SK-N-SH (cell line): ENCODE measurements at regions not wholly inside any gene's neighbourhood (a gene's known extent, or its start where the extent isn't known, plus 50 kb on each side); places are given as distances from the start of the nearest gene placed in this dataset.

ENCODE experiments used
- YY1 ChIP-seq: IDR thresholded peaks from 2 replicates; pipeline ENCODE4 v1.4.0; 2012; ENCODE audit warnings: low read depth, mild to moderate bottlenecking
- TF ChIP-seq, protein P1 (sequence below): fragments of 200-600 bp; sonication (generic); IDR thresholded peaks from 2 replicates; pipeline ENCODE4 v1.6.1; 2017; ENCODE audit warnings: antibody characterized with exemption, mild to moderate bottlenecking, moderate library complexity

DNA sequence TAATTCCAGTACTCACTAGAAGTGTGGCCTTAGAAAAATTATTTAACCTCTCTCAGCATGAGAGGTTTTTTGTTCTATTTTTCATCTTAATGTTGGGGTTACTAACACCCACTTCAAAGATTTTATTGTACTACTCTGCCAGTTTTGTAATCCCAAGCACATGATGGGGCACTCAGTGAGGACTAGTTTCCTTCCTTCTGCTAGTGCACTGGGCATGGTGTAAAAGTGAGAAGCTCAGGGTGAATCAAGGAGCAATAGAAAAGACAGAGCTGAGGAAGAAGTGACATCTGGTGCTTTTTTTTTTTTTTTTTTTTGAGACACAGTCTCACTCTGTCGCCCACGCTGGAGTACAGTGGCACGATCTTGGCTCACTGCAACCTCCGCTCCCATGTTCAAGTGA lies 439.4 kb upstream of the ARID1B start:
- TF ChIP-seq YY1 = no peak
- TF ChIP-seq, protein P1, sequence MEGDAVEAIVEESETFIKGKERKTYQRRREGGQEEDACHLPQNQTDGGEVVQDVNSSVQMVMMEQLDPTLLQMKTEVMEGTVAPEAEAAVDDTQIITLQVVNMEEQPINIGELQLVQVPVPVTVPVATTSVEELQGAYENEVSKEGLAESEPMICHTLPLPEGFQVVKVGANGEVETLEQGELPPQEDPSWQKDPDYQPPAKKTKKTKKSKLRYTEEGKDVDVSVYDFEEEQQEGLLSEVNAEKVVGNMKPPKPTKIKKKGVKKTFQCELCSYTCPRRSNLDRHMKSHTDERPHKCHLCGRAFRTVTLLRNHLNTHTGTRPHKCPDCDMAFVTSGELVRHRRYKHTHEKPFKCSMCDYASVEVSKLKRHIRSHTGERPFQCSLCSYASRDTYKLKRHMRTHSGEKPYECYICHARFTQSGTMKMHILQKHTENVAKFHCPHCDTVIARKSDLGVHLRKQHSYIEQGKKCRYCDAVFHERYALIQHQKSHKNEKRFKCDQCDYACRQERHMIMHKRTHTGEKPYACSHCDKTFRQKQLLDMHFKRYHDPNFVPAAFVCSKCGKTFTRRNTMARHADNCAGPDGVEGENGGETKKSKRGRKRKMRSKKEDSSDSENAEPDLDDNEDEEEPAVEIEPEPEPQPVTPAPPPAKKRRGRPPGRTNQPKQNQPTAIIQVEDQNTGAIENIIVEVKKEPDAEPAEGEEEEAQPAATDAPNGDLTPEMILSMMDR = no peak
